SU-DHL-6 (cell line): ENCODE measurements at regions not wholly inside any gene's neighbourhood (a gene's known extent, or its start where the extent isn't known, plus 50 kb on each side); places are given as distances from the start of the nearest gene placed in this dataset.

Source experiments
- H2AFZ ChIP-seq: fragments of 200-600 bp; sonication (generic); 2 replicates; pipeline ENCODE4 v1.6.1; 2014; ENCODE audit warnings: low read depth, mild to moderate bottlenecking, moderate library complexity, mixed read lengths, antibody characterized with exemption, low read length; ENCODE audit not compliant: severe bottlenecking
- H3F3A ChIP-seq: fragments of 200-600 bp; shearing (Covaris generic); 2 replicates; pipeline ENCODE4 v1.6.0; 2016; ENCODE audit warnings: antibody characterized with exemption, mild to moderate bottlenecking; ENCODE audit not compliant: insufficient read depth
- H3K27ac ChIP-seq: fragments of 200-600 bp; sonication (generic); 2 replicates; pipeline ENCODE4 v1.5.1; 2016; ENCODE audit warnings: low read depth, mild to moderate bottlenecking, low read length, moderate library complexity, mixed read lengths
- H3K27me3 ChIP-seq: fragments of 200-600 bp; sonication (generic), shearing (Covaris generic); 2 replicates; pipeline ENCODE4 v1.6.0; 2014; ENCODE audit warnings: mild to moderate bottlenecking, low read length
- H3K36me3 ChIP-seq: fragments of 200-600 bp; sonication (generic); 2 replicates; pipeline ENCODE4 v1.6.1; 2014; ENCODE audit warnings: mild to moderate bottlenecking, low read length, mixed read lengths
- H3K4me2 ChIP-seq: fragments of 300-600, 200-600 bp; shearing (Covaris generic), sonication (generic); 2 replicates; pipeline ENCODE4 v1.6.0; 2014; ENCODE audit warnings: low read length, low read depth, mild to moderate bottlenecking; ENCODE audit not compliant: poor library complexity, severe bottlenecking
- H3K4me3 ChIP-seq: fragments of 200-600 bp; sonication (generic); 2 replicates; pipeline ENCODE4 v1.5.1; 2014; ENCODE audit warnings: antibody characterized with exemption, low read length, mild to moderate bottlenecking, mixed read lengths; ENCODE audit not compliant: insufficient read depth, poor library complexity, severe bottlenecking
- H3K79me2 ChIP-seq: fragments of 200-600 bp; sonication (generic); 2 replicates; pipeline ENCODE4 v1.6.1; 2014; ENCODE audit warnings: mild to moderate bottlenecking, low read length, moderate library complexity; ENCODE audit not compliant: insufficient read depth
- H3K9ac ChIP-seq: fragments of 200-600 bp; sonication (generic); 2 replicates; pipeline ENCODE4 v1.7.0; 2014; ENCODE audit warnings: mild to moderate bottlenecking, low read length
- H3K9me2 ChIP-seq: fragments of 200-600 bp; sonication (generic); replicated peaks from 2 replicates; pipeline ENCODE4 v1.6.1; 2014; ENCODE audit warnings: low read length; ENCODE audit not compliant: insufficient read depth
- H3K9me3 ChIP-seq: fragments of 200-600 bp; sonication (generic); 2 replicates; pipeline ENCODE4 v1.6.1; 2014; ENCODE audit warnings: low read length, mixed read lengths; ENCODE audit not compliant: insufficient read depth
- H4K20me1 ChIP-seq: fragments of 200-600 bp; sonication (generic); 2 replicates; pipeline ENCODE4 v1.6.1; 2014; ENCODE audit warnings: low read depth, mild to moderate bottlenecking, antibody characterized with exemption, low read length, moderate library complexity, mixed read lengths
- EZH2phosphoT487 ChIP-seq: fragments of 200-600 bp; sonication (generic), shearing (Covaris generic); conservative IDR thresholded peaks from 2 replicates; pipeline ENCODE4 v1.6.1; 2018; ENCODE audit warnings: mild to moderate bottlenecking, antibody characterized with exemption, low read length, moderate library complexity, mixed read lengths
- TF ChIP-seq, protein P1 (sequence below): fragments of 200-600 bp; sonication (generic); IDR thresholded peaks from one replicate; pipeline ENCODE4 v1.5.1; 2017; ENCODE audit warnings: antibody characterized with exemption, mild to moderate bottlenecking, low read length, moderate library complexity; ENCODE audit not compliant: insufficient read depth, poor library complexity, severe bottlenecking

DNA sequence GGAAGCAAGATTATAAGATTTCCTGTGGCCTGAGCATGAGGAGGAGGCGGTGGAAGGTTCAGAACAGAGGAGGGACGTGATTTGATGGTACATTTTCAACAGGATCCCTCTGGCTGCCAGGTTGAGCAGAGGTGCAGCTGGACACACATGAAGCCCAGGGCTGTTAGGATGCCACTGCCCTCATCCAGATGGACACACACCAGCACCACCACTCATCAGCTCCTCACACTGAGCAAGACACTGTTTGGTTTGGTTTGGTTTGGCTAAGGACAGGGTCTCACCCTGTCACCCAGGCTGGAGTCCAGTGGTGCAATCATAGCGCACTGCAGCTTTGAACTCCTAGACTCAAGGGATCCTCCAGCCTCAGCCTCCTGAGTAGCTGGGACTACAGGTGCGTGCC lies 402.6 kb upstream of the C16orf82 start:
- no peaks in the 10 kb centered on the region for H3K9me3 ChIP-seq
- no peaks in the 10 kb centered on the region for H3K36me3 ChIP-seq
- no peak overlapping the region for H3K9ac ChIP-seq
- no peaks in the 10 kb centered on the region for H3K79me2 ChIP-seq
- no peaks in the 10 kb centered on the region for H3K9me2 ChIP-seq
- no peak overlapping the region for H2AFZ ChIP-seq
- H3F3A ChIP-seq = no peaks in the 10 kb centered on the region
- no peaks in the 10 kb centered on the region for H4K20me1 ChIP-seq
- no peak overlapping the region for H3K4me3 ChIP-seq
- TF ChIP-seq, protein P1, sequence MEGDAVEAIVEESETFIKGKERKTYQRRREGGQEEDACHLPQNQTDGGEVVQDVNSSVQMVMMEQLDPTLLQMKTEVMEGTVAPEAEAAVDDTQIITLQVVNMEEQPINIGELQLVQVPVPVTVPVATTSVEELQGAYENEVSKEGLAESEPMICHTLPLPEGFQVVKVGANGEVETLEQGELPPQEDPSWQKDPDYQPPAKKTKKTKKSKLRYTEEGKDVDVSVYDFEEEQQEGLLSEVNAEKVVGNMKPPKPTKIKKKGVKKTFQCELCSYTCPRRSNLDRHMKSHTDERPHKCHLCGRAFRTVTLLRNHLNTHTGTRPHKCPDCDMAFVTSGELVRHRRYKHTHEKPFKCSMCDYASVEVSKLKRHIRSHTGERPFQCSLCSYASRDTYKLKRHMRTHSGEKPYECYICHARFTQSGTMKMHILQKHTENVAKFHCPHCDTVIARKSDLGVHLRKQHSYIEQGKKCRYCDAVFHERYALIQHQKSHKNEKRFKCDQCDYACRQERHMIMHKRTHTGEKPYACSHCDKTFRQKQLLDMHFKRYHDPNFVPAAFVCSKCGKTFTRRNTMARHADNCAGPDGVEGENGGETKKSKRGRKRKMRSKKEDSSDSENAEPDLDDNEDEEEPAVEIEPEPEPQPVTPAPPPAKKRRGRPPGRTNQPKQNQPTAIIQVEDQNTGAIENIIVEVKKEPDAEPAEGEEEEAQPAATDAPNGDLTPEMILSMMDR = no peak
- TF ChIP-seq EZH2phosphoT487 = no peak
- no peak overlapping the region for H3K27ac ChIP-seq
- no peak overlapping the region for H3K4me2 ChIP-seq
- H3K27me3 ChIP-seq = no peaks in the 10 kb centered on the region

DNA sequence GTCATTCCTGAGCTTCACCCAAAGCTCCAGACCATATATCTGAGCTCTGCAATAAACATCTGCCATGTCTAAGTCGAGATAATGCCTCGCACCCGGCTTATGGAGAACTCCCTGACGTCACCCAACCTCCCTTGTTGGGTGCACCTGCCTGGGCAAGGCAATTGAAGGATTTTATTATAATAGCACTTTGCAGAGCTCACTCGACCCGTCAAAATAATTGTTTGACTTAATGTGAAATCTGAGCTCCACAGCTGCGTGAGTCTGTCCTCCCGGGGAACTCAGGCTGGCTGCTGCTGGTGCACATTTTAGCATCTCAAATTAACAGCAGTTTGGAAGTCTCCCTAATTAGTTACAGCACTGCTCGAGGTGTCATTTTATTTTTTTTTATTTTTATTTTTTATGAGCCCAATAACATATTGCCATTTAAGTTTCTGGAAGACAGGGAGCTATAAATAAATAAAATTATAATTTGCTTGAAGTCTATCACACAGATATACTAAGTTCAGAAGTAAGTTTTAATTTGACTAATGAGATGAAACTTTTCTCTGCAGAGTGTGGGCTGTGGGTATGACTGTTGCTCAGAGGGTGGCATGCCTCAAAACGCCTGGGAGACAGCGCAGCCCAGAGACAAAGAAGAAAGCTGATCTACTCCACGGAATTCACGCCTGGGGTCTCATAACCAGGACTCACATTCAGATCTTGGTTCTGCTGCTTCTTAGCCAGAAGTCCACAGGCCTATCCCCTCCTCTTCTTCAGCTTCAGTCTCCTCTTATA lies 401.4 kb upstream of the C16orf82 start:
- no peak overlapping the region for H3K27ac ChIP-seq
- H3K79me2 ChIP-seq = no peaks in the 10 kb centered on the region
- H3F3A ChIP-seq = no peaks in the 10 kb centered on the region
- H3K4me2 ChIP-seq = no peak overlapping the region
- H3K9me3 ChIP-seq = no peaks in the 10 kb centered on the region
- no peaks in the 10 kb centered on the region for H3K27me3 ChIP-seq
- TF ChIP-seq EZH2phosphoT487 = no peak
- TF ChIP-seq, protein P1 = no peak
- H3K9ac ChIP-seq = no peak overlapping the region
- H3K36me3 ChIP-seq = no peaks in the 10 kb centered on the region
- H3K4me3 ChIP-seq = no peak overlapping the region
- no peak overlapping the region for H2AFZ ChIP-seq
- no peaks in the 10 kb centered on the region for H4K20me1 ChIP-seq
- H3K9me2 ChIP-seq = no peaks in the 10 kb centered on the region

DNA sequence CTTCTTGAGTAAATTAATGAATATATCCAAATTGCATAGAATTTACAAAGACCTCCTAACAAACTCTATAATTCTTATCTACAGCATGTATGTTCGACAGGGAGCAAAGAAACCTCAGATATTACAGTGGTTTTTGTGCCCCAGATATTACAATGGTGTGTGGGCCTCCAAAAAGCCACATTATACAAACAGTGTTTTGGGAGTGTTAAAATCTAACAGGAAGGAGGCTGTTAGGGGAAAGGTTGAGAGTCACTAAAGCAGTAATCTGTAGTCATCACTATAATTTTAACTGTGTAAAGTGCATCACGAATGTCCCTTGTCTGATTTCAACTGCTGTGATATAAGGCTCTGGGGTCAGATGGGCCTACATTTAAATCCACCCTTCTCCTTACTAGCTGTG lies 400.2 kb upstream of the C16orf82 start:
- H3K36me3 ChIP-seq = no peaks in the 10 kb centered on the region
- H3K4me3 ChIP-seq = no peak overlapping the region
- no peaks in the 10 kb centered on the region for H3K27me3 ChIP-seq
- TF ChIP-seq, protein P1 = no peak
- no peak for TF ChIP-seq EZH2phosphoT487
- no peaks in the 10 kb centered on the region for H3K79me2 ChIP-seq
- H4K20me1 ChIP-seq = no peaks in the 10 kb centered on the region
- H3K9me2 ChIP-seq = no peaks in the 10 kb centered on the region
- H3K27ac ChIP-seq = no peak overlapping the region
- H3K4me2 ChIP-seq = no peak overlapping the region
- no peak overlapping the region for H3K9ac ChIP-seq
- no peaks in the 10 kb centered on the region for H3K9me3 ChIP-seq
- no peak overlapping the region for H2AFZ ChIP-seq
- no peaks in the 10 kb centered on the region for H3F3A ChIP-seq
